IMR-90 (cell line): ENCODE measurements at regions not wholly inside any gene's neighbourhood (a gene's known extent, or its start where the extent isn't known, plus 50 kb on each side); places are given as distances from the start of the nearest gene placed in this dataset.

Experiments used
- ATAC-seq: fragments of 200-7000 bp; cut with Tn5 transposase; 2 replicates; pipeline ENCODE4 v1.9.1; 2020; ENCODE audit warnings: low read depth, mild to moderate bottlenecking, moderate library complexity
- BruUV-seq: library from RNA; stranded (reverse); fragments of 400-500 nt; replicated peaks from 2 replicates; lab custom pipeline; 2021; lab: Mats Ljungman, UMichigan
- CTCF ChIA-PET: fragments of 300-600 bp; formaldehyde crosslinking; extraction: SDS; loops from one replicate; lab custom pipeline; 2021; ENCODE audit warnings: antibody characterized with exemption; lab: Yijun Ruan, JAX
- POLR2A ChIA-PET: fragments of 300-600 bp; sonication (Branson Sonifier 250); formaldehyde crosslinking; loops from one replicate; lab custom pipeline; 2022; ENCODE audit warnings: antibody characterized with exemption; ENCODE audit not compliant: unreplicated experiment; lab: Charles Lee
- DNase-seq: peaks from one replicate; pipeline ENCODE4 v3.0.0; 2013
- H2AFZ ChIP-seq: replicated peaks from 2 replicates; pipeline ENCODE3; 2013; ENCODE audit warnings: low read length, mild to moderate bottlenecking; ENCODE audit not compliant: poor library complexity
- H2AK5ac ChIP-seq: 2 replicates; pipeline ENCODE4 v1.6.1; 2013; ENCODE audit warnings: low read depth, low read length, inconsistent platforms
- H2AK9ac ChIP-seq: replicated peaks from 2 replicates; pipeline ENCODE3; 2013; ENCODE audit warnings: mild to moderate bottlenecking, low read depth, low read length, moderate library complexity; ENCODE audit not compliant: poor library complexity
- H2BK120ac ChIP-seq: 2 replicates; pipeline ENCODE4 v1.6.1; 2013; ENCODE audit warnings: low read depth, low read length, inconsistent platforms
- H2BK15ac ChIP-seq: 3 replicates; pipeline ENCODE4 v1.6.1; 2013; ENCODE audit warnings: low read depth, low read length, inconsistent platforms
- H2BK20ac ChIP-seq: 2 replicates; pipeline ENCODE4 v1.6.1; 2013; ENCODE audit warnings: low read depth, mild to moderate bottlenecking, inconsistent platforms, low read length, moderate library complexity
- H2BK5ac ChIP-seq: 2 replicates; pipeline ENCODE4 v1.6.1; 2013; ENCODE audit warnings: mild to moderate bottlenecking, low read depth, low read length, inconsistent platforms; ENCODE audit not compliant: poor library complexity, severe bottlenecking
- H3K14ac ChIP-seq: replicated peaks from 2 replicates; pipeline ENCODE4 v1.6.1; 2013; ENCODE audit warnings: low read depth, low read length, inconsistent platforms
- H3K18ac ChIP-seq: 2 replicates; pipeline ENCODE4 v1.6.1; 2013; ENCODE audit warnings: low read depth, low read length, control low read depth
- H3K23ac ChIP-seq: 2 replicates; pipeline ENCODE4 v1.6.1; 2013; ENCODE audit warnings: low read depth, low read length, inconsistent platforms
- H3K27ac ChIP-seq: 2 replicates; pipeline ENCODE4 v1.5.1; 2013; ENCODE audit warnings: mild to moderate bottlenecking, control low read depth, low read length; ENCODE audit not compliant: insufficient read depth
- H3K27me3 ChIP-seq: 2 replicates; pipeline ENCODE4 v1.6.1; 2013; ENCODE audit warnings: low read length; ENCODE audit not compliant: control insufficient read depth, insufficient read depth
- H3K36me3 ChIP-seq: 2 replicates; pipeline ENCODE4 v1.6.1; 2013; ENCODE audit warnings: low read length, mixed read lengths; ENCODE audit not compliant: control insufficient read depth, insufficient read depth
- H3K4ac ChIP-seq: 2 replicates; pipeline ENCODE4 v1.6.1; 2013; ENCODE audit warnings: low read depth, low read length, inconsistent platforms
- H3K4me1 ChIP-seq: 2 replicates; pipeline ENCODE4 v1.6.1; 2013; ENCODE audit warnings: low read length, mixed read lengths; ENCODE audit not compliant: control insufficient read depth, insufficient read depth
- H3K4me2 ChIP-seq: 2 replicates; pipeline ENCODE4 v1.6.1; 2013; ENCODE audit warnings: low read depth, mild to moderate bottlenecking, control low read depth, low read length, moderate library complexity
- H3K4me3 ChIP-seq: 2 replicates; pipeline ENCODE4 v1.5.1; 2013; ENCODE audit warnings: low read depth, mild to moderate bottlenecking, control low read depth, low read length, moderate library complexity; ENCODE audit not compliant: insufficient read depth
- H3K56ac ChIP-seq: 2 replicates; pipeline ENCODE4 v1.6.1; 2013; ENCODE audit warnings: low read length, inconsistent platforms; ENCODE audit not compliant: insufficient read depth; ENCODE audit errors: extremely low read depth
- H3K79me1 ChIP-seq, 2 experiments: 2 replicates each; pipeline ENCODE4 v1.6.1; 2013; ENCODE audit warnings: low read length in 2 of 2, inconsistent platforms in 1 of 2, low read depth in 1 of 2
- H3K9ac ChIP-seq: 2 replicates; pipeline ENCODE4 v1.6.1; 2013; ENCODE audit warnings: low read depth, low read length, control low read depth
- H3K9me1 ChIP-seq: 2 replicates; pipeline ENCODE4 v1.6.1; 2013; ENCODE audit warnings: low read length, inconsistent platforms; ENCODE audit not compliant: insufficient read depth
- H3K9me3 ChIP-seq: 2 replicates; pipeline ENCODE4 v1.6.1; 2013; ENCODE audit warnings: low read length; ENCODE audit not compliant: control insufficient read depth, insufficient read depth
- H4K20me1 ChIP-seq: 2 replicates; pipeline ENCODE4 v1.6.1; 2013; ENCODE audit warnings: low read length, inconsistent platforms; ENCODE audit not compliant: insufficient read depth
- H4K5ac ChIP-seq: 2 replicates; pipeline ENCODE4 v1.6.1; 2013; ENCODE audit warnings: mild to moderate bottlenecking, low read depth, low read length, control low read depth
- H4K8ac ChIP-seq, 2 experiments: 2 replicates each; pipeline ENCODE4 v1.6.1; 2013; ENCODE audit warnings: low read depth in 2 of 2, low read length in 2 of 2, control low read depth in 1 of 2, inconsistent platforms in 1 of 2
- H4K91ac ChIP-seq: 2 replicates; pipeline ENCODE4 v1.6.1; 2013; ENCODE audit warnings: low read depth, low read length, inconsistent platforms; ENCODE audit not compliant: insufficient read depth
- BHLHE40 ChIP-seq: fragments of 150-350 bp; IDR thresholded peaks from 2 replicates; pipeline ENCODE4 v1.6.1; 2016; ENCODE audit warnings: mild to moderate bottlenecking, low read depth, low read length
- CEBPB ChIP-seq: IDR thresholded peaks from 2 replicates; pipeline ENCODE4 v1.6.1; 2012; ENCODE audit warnings: low read depth, low read length, improper control_type of control experiment
- CHD1 ChIP-seq: IDR thresholded peaks from 2 replicates; pipeline ENCODE4 v1.6.1; 2012; ENCODE audit warnings: low read depth, low read length, improper control_type of control experiment
- ELK1 ChIP-seq: fragments of 150-350 bp; IDR thresholded peaks from 2 replicates; pipeline ENCODE4 v1.6.1; 2016; ENCODE audit warnings: low read depth, mild to moderate bottlenecking, low read length, moderate library complexity, borderline replicate concordance
- FOS ChIP-seq: fragments of 150-350 bp; IDR thresholded peaks from 2 replicates; pipeline ENCODE4 v1.6.1; 2016; ENCODE audit warnings: low read depth, low read length
- MAFK ChIP-seq: IDR thresholded peaks from 2 replicates; pipeline ENCODE4 v1.6.1; 2012; ENCODE audit warnings: low read depth, low read length, improper control_type of control experiment
- MAZ ChIP-seq: IDR thresholded peaks from 2 replicates; pipeline ENCODE4 v1.6.1; 2012; ENCODE audit warnings: low read depth, mild to moderate bottlenecking, low read length, improper control_type of control experiment, moderate library complexity, borderline replicate concordance
- MXI1 ChIP-seq: IDR thresholded peaks from 2 replicates; pipeline ENCODE4 v1.6.1; 2012; ENCODE audit warnings: low read depth, mild to moderate bottlenecking, low read length, moderate library complexity, borderline replicate concordance
- NFE2L2 ChIP-seq: fragments of 150-350 bp; IDR thresholded peaks from 2 replicates; pipeline ENCODE4 v1.6.1; 2016; ENCODE audit warnings: low read depth, mild to moderate bottlenecking, low read length
- POLR2A ChIP-seq: IDR thresholded peaks from 2 replicates; pipeline ENCODE4 v1.6.1; 2012; ENCODE audit warnings: mild to moderate bottlenecking, low read depth, low read length
- RAD21 ChIP-seq: IDR thresholded peaks from 2 replicates; pipeline ENCODE4 v1.6.1; 2012; ENCODE audit warnings: low read length, improper control_type of control experiment
- RCOR1 ChIP-seq: IDR thresholded peaks from 2 replicates; pipeline ENCODE4 v1.6.1; 2012; ENCODE audit warnings: mild to moderate bottlenecking, low read length, improper control_type of control experiment; ENCODE audit not compliant: insufficient replicate concordance
- RFX5 ChIP-seq: IDR thresholded peaks from 2 replicates; pipeline ENCODE4 v1.8.0; 2012; ENCODE audit warnings: low read depth, mild to moderate bottlenecking, low read length, moderate library complexity
- SMC3 ChIP-seq: fragments of 150-350 bp; IDR thresholded peaks from 2 replicates; pipeline ENCODE4 v1.6.1; 2016; ENCODE audit warnings: low read depth, mild to moderate bottlenecking, antibody characterized with exemption, low read length, moderate library complexity
- USF2 ChIP-seq: fragments of 150-350 bp; IDR thresholded peaks from 2 replicates; pipeline ENCODE4 v1.6.1; 2017; ENCODE audit warnings: mild to moderate bottlenecking, antibody characterized with exemption, low read length, low read depth
- WGBS, 2 experiments: methylation state at CpG; one replicate each; pipeline versions ENCODE4 v1.1.5 to v1.1.7; 2013; ENCODE audit warnings: missing lambda C conversion rate in 2 of 2; ENCODE audit not compliant: insufficient read length in 1 of 2; ENCODE audit errors: extremely low coverage in 2 of 2; 5-methylcytosine and 5-hydroxymethylcytosine counted together
- dilution Hi-C: fragments of 300-500 bp; cut with HindIII; formaldehyde crosslinking; loops from one replicate; pipeline ENCODE4 v1.14.3; 2018; ENCODE audit warnings: low sequenced_read_pairs; ENCODE audit not compliant: unreplicated experiment
- in situ Hi-C: fragments of 300-500 bp; cut with MboI; formaldehyde crosslinking; loops from 3 replicates; pipeline ENCODE4 v1.14.3; 2019; ENCODE audit warnings: low sequenced_read_pairs, inconsistent platforms, mixed read lengths
- intact Hi-C: fragments of 100-400 bp; cut with micrococcal nuclease; formaldehyde crosslinking; loops from 2 replicates; pipeline ENCODE4 v1.10.0; 2022
- TF ChIP-seq, protein P1 (sequence below): conservative IDR thresholded peaks from 2 replicates; pipeline ENCODE4 v1.5.1; 2012; ENCODE audit warnings: mild to moderate bottlenecking, low read depth, low read length, improper control_type of control experiment

DNA sequence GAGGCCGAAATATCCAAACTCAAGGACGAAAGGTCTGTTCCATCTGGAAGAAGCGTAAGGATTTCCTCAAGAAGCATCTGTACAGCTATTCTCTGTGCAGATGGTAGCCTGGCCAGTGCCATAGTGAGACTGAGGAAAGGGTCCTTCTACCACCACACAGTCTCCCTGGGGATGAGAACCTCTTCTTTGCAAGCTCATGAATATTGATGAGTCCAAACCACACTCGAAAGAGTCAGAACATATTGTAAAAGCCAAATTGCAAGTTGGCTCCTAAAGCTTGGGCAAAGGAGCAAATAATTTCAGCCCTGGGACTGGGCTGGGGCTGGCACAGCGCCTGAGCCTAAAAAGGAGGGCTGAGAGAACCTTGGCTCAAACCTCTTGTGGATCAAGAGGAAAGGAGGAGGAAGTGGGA is 66.1 kb upstream of the PIP4K2A start:
- no peak overlapping the region for H2BK5ac ChIP-seq
- H4K8ac ChIP-seq = no peak overlapping the region
- H3K9me3 ChIP-seq = no peaks in the 10 kb centered on the region; the same call in 1 of the 2 replicates
- H3K14ac ChIP-seq = no peak overlapping the region
- ATAC-seq (no peak), DNase-seq (no peak)
- no peak overlapping the region for H3K18ac ChIP-seq
- no peaks in the 10 kb centered on the region for H3K4me1 ChIP-seq
- no peak overlapping the region for H2BK120ac ChIP-seq
- H3K56ac ChIP-seq = no peak overlapping the region
- no peaks in the 10 kb centered on the region for H3K79me1 ChIP-seq
- H3K4me3 ChIP-seq = no peak overlapping the region
- H4K91ac ChIP-seq = no peak overlapping the region
- TF ChIP-seq POLR2A (no peak), RCOR1 (no peak), CEBPB (no peak), RAD21 (no peak), BHLHE40 (no peak), RFX5 (no peak), MAZ (no peak), MAFK (no peak), ELK1 (no peak), CHD1 (no peak), SMC3 (no peak), NFE2L2 (no peak), USF2 (no peak), FOS (no peak), MXI1 (no peak)
- TF ChIP-seq, protein P1, sequence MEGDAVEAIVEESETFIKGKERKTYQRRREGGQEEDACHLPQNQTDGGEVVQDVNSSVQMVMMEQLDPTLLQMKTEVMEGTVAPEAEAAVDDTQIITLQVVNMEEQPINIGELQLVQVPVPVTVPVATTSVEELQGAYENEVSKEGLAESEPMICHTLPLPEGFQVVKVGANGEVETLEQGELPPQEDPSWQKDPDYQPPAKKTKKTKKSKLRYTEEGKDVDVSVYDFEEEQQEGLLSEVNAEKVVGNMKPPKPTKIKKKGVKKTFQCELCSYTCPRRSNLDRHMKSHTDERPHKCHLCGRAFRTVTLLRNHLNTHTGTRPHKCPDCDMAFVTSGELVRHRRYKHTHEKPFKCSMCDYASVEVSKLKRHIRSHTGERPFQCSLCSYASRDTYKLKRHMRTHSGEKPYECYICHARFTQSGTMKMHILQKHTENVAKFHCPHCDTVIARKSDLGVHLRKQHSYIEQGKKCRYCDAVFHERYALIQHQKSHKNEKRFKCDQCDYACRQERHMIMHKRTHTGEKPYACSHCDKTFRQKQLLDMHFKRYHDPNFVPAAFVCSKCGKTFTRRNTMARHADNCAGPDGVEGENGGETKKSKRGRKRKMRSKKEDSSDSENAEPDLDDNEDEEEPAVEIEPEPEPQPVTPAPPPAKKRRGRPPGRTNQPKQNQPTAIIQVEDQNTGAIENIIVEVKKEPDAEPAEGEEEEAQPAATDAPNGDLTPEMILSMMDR = no peak
- H2AK9ac ChIP-seq = no peak overlapping the region
- no peaks in the 10 kb centered on the region for H3K36me3 ChIP-seq
- no peak overlapping the region for H4K5ac ChIP-seq
- dilution Hi-C loops = no loop called here
- WGBS, 2 experiments = no CpG with 5 or more reads among the region's 5 CpGs
- no peaks in the 10 kb centered on the region for H4K20me1 ChIP-seq
- CTCF ChIA-PET = interaction anchor here (0.6 to 1.3 kb wide), 3 partner anchors 15 to 149 kb away, joined by 3 read pairs; no protein-coding TSS in a partner anchor
- no peak overlapping the region for H3K4ac ChIP-seq
- BruUV-seq = no TSS peak
- H3K23ac ChIP-seq = no peak overlapping the region
- in situ Hi-C loops = no loop called here
- H2AFZ ChIP-seq = no peak overlapping the region
- no peak overlapping the region for H2BK20ac ChIP-seq
- intact Hi-C loops = no loop called here
- H2BK15ac ChIP-seq = no peak overlapping the region
- H3K9ac ChIP-seq = no peak overlapping the region
- POLR2A ChIA-PET = no interaction called here
- H3K9me1 ChIP-seq = no peaks in the 10 kb centered on the region
- no peak overlapping the region for H3K27ac ChIP-seq
- H3K27me3 ChIP-seq = peaks cover 2% of the 10 kb centered on the region; the same call in 1 of the 2 replicates
- no peak overlapping the region; the same call in 1 of the 2 replicates for H2AK5ac ChIP-seq
- H3K4me2 ChIP-seq = no peak overlapping the region
